ENCODE measurements at regions not wholly inside any gene's neighbourhood (a gene's known extent, or its start where the extent isn't known, plus 50 kb on each side); places are given as distances from the start of the nearest gene placed in this dataset.

DNA sequence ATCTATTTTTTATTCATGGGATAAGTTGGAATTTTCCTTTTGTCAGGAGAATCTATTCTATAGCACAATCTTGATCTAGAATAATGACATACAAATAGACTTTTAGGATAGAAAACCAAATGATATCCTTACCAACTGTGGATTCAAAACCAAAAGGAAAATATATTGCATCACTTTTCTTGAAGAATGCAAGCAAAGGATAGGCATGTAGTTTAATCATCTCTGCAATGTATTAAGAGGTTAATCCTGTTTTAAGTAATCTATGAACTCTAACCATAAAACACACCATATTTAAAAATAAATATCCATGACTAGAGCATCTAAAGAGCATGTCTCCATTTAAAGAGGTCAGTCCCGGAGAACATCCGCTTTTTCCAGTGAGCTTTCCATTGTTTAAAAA, 106.7 kb upstream of the CNKSR3 start:
- Histone ChIP-seq H3K9me3 (ENCODE audit: control insufficient read depth, low read depth, low read length) (no peaks in the 10 kb centered on the region), H3K4me1 (ENCODE audit: control insufficient read depth, extremely low read depth, insufficient read depth, low read length) (peaks cover 13% of the 10 kb centered on the region), H3K27ac (ENCODE audit: control insufficient read depth, insufficient read depth, low read length) (no peak overlapping the region), H4K20me1 (ENCODE audit: control insufficient read depth, extremely low read depth, insufficient read depth, low read length) (no peaks in the 10 kb centered on the region), H3K27me3 (ENCODE audit: control insufficient read depth, extremely low read depth, insufficient read depth, low read length) (no peaks in the 10 kb centered on the region), H3K4me3 (ENCODE audit: control insufficient read depth in 2 of 3, extremely low read depth in 1 of 3, insufficient read depth in 2 of 3, low read depth in 1 of 3, low read length in 3 of 3) (no peak overlapping the region), H3K4me2 (ENCODE audit: control insufficient read depth, extremely low read depth, insufficient read depth, low read depth, low read length) (no peak overlapping the region), H3K36me3 (ENCODE audit: control insufficient read depth in 2 of 2, extremely low read depth in 1 of 2, insufficient read depth in 2 of 2, low read length in 2 of 2) (no peaks in the 10 kb centered on the region), H2AFZ (ENCODE audit: control insufficient read depth, low read length) (no peak overlapping the region), H3K79me2 (ENCODE audit: control insufficient read depth, insufficient read depth, low read length) (no peaks in the 10 kb centered on the region), H3K9me1 (ENCODE audit: control insufficient read depth, extremely low read depth, insufficient read depth, low read length) (no peaks in the 10 kb centered on the region), H3K9ac (ENCODE audit: control insufficient read depth, extremely low read depth, insufficient read depth, low read length) (no peak overlapping the region)
- TF ChIP-seq, protein P1, sequence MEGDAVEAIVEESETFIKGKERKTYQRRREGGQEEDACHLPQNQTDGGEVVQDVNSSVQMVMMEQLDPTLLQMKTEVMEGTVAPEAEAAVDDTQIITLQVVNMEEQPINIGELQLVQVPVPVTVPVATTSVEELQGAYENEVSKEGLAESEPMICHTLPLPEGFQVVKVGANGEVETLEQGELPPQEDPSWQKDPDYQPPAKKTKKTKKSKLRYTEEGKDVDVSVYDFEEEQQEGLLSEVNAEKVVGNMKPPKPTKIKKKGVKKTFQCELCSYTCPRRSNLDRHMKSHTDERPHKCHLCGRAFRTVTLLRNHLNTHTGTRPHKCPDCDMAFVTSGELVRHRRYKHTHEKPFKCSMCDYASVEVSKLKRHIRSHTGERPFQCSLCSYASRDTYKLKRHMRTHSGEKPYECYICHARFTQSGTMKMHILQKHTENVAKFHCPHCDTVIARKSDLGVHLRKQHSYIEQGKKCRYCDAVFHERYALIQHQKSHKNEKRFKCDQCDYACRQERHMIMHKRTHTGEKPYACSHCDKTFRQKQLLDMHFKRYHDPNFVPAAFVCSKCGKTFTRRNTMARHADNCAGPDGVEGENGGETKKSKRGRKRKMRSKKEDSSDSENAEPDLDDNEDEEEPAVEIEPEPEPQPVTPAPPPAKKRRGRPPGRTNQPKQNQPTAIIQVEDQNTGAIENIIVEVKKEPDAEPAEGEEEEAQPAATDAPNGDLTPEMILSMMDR (optimal IDR thresholded peaks at IDR 0.05 in 1 of 3, IDR thresholded peaks at IDR 0.05 in 1 of 3, conservative IDR thresholded peaks at IDR 0.05 in 1 of 3; ENCODE audit: extremely low read depth in 1 of 3, insufficient read depth in 2 of 3, low read length in 3 of 3), result no peak
- TF ChIP-seq EZH2 (IDR thresholded peaks at IDR 0.05; ENCODE audit: low read length), result no peak
- FAIRE-seq (no peak), DNase-seq (ENCODE audit: low read depth, low spot score) (no peak)
- dilution Hi-C loops (cut with MboI; ENCODE audit: extremely low pct_ligation_motif_present, low sequenced_read_pairs), result no loop called here

DNA sequence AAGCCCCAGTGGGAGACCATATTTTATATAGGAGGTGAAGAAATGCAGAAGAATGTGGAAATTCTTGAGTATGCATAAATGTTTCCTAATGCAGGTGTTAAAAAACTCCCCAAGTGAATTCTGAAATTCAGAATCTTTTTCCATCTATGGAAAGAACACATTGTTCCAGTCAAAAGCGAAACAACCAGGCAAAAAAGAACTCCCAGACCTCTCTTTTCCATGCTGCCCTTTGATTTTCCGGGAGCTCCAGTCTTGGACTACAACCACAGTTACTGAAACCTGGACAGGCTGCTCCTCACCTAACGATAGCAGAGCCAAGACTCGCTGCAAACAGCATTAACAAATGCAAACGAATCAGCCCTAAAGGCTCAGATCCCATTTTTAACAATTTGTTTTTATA, 108.7 kb upstream of the CNKSR3 start:
- DNase-seq (ENCODE audit: low read depth, low spot score) (no peak), FAIRE-seq (peak; percentile 34)
- Histone ChIP-seq H3K79me2 (ENCODE audit: control insufficient read depth, insufficient read depth, low read length) (no peaks in the 10 kb centered on the region), H3K4me1 (ENCODE audit: control insufficient read depth, extremely low read depth, insufficient read depth, low read length) (peaks cover 12% of the 10 kb centered on the region), H3K27ac (ENCODE audit: control insufficient read depth, insufficient read depth, low read length) (no peak overlapping the region), H3K9me1 (ENCODE audit: control insufficient read depth, extremely low read depth, insufficient read depth, low read length) (no peaks in the 10 kb centered on the region), H3K9ac (ENCODE audit: control insufficient read depth, extremely low read depth, insufficient read depth, low read length) (no peak overlapping the region), H4K20me1 (ENCODE audit: control insufficient read depth, extremely low read depth, insufficient read depth, low read length) (no peaks in the 10 kb centered on the region), H3K4me2 (ENCODE audit: control insufficient read depth, extremely low read depth, insufficient read depth, low read depth, low read length) (peak overlapping the region; percentile 34), H3K4me3 (ENCODE audit: control insufficient read depth in 2 of 3, extremely low read depth in 1 of 3, insufficient read depth in 2 of 3, low read depth in 1 of 3, low read length in 3 of 3) (no peak overlapping the region), H3K27me3 (ENCODE audit: control insufficient read depth, extremely low read depth, insufficient read depth, low read length) (no peaks in the 10 kb centered on the region), H3K9me3 (ENCODE audit: control insufficient read depth, low read depth, low read length) (no peaks in the 10 kb centered on the region), H2AFZ (ENCODE audit: control insufficient read depth, low read length) (peak overlapping the region; percentile 47), H3K36me3 (ENCODE audit: control insufficient read depth in 2 of 2, extremely low read depth in 1 of 2, insufficient read depth in 2 of 2, low read length in 2 of 2) (no peaks in the 10 kb centered on the region)
- TF ChIP-seq, protein P1 (optimal IDR thresholded peaks at IDR 0.05 in 1 of 3, IDR thresholded peaks at IDR 0.05 in 1 of 3, conservative IDR thresholded peaks at IDR 0.05 in 1 of 3; ENCODE audit: extremely low read depth in 1 of 3, insufficient read depth in 2 of 3, low read length in 3 of 3), result no peak
- no peak for TF ChIP-seq EZH2 (IDR thresholded peaks at IDR 0.05; ENCODE audit: low read length)
- dilution Hi-C loops (cut with MboI; ENCODE audit: extremely low pct_ligation_motif_present, low sequenced_read_pairs), result no loop called here
